Upper lobe of left lung (tissue), 6 donors: ENCODE measurements at regions not wholly inside any gene's neighbourhood (a gene's known extent, or its start where the extent isn't known, plus 50 kb on each side); places are given as distances from the start of the nearest gene placed in this dataset.
A peak's percentile ranks its signal among the peaks of the same experiment; 100 is the strongest.

ENCODE experiments used
- ATAC-seq, 2 donors: fragments of 200-7000 bp; cut with Tn5 transposase; one replicate each; pipeline ENCODE4 v1.9.1; 2022; ENCODE audit warnings: mild to moderate bottlenecking in 2 of 2, moderate library complexity in 2 of 2; ENCODE audit not compliant: low FRiP score in 2 of 2
- DNase-seq, 2 donors: peaks; one replicate each; pipeline ENCODE4 v3.0.0-alpha.2; 2019 to 2020
- H3K27ac ChIP-seq, 4 donors: fragments of 200-600 bp; sonication (generic); one replicate each; pipeline ENCODE4 v1.5.1; 2016 to 2019
- H3K27me3 ChIP-seq, 4 donors: fragments of 200-600 bp; sonication (generic); one replicate each; pipeline ENCODE4 v1.5.1; 2017 to 2019
- H3K36me3 ChIP-seq, 4 donors: fragments of 200-600 bp; sonication (generic); one replicate each; pipeline ENCODE4 v1.5.1; 2016 to 2019
- H3K4me1 ChIP-seq, 4 donors: fragments of 200-600 bp; sonication (generic); one replicate each; pipeline ENCODE4 v1.5.1; 2018 to 2019
- H3K4me3 ChIP-seq, 4 donors: fragments of 200-600 bp; sonication (generic); one replicate each; pipeline ENCODE4 v1.5.1; 2017 to 2019; ENCODE audit warnings: mild to moderate bottlenecking in 2 of 4, moderate library complexity in 1 of 4
- H3K9me3 ChIP-seq, 4 donors: fragments of 200-600 bp; sonication (generic); one replicate each; pipeline ENCODE4 v1.5.1; 2018 to 2019
- EP300 ChIP-seq, 4 donors: sonication (generic); formaldehyde crosslinking; IDR thresholded peaks; one replicate each; pipeline ENCODE4 v1.5.1; 2017; ENCODE audit warnings: antibody characterized with exemption in 4 of 4, control low read depth in 2 of 4
- POLR2A ChIP-seq, 4 donors: fragments of 450-650 bp; IDR thresholded peaks; one replicate each; pipeline ENCODE4 v1.5.1; 2016 to 2017; ENCODE audit warnings: antibody characterized with exemption in 4 of 4, mild to moderate bottlenecking in 2 of 4
- POLR2AphosphoS5 ChIP-seq, 2 donors: sonication (generic); formaldehyde crosslinking; IDR thresholded peaks; one replicate each; pipeline ENCODE4 v1.5.1; 2017; ENCODE audit warnings: antibody characterized with exemption in 2 of 2
- WGBS, 2 donors: methylation state at CpG; one replicate each; pipeline ENCODE4 v1.1.5; 2017 to 2018; 5-methylcytosine and 5-hydroxymethylcytosine counted together
- TF ChIP-seq, protein P1 (sequence below), 6 experiments: fragments of 450-650 bp in 4 of 6; fragments of 200-600 bp in 2 of 6; sonication (generic) in 2 of 6; IDR thresholded peaks; one replicate each; pipeline ENCODE4 v1.5.1; 2016 to 2019; ENCODE audit warnings: antibody characterized with exemption in 6 of 6
- donor health status: DM: no; HTN: no; CAD: no; lungs with moderate emphysema.
- donor health status: DM: no; HTN: yes; CAD: no; lungs with severe emphysema.

- H3K36me3 ChIP-seq = no peaks in the 10 kb centered on the region
- peaks cover 0 to 16% (median 14%) of the 10 kb centered on the region in 4 donors for H3K4me1 ChIP-seq
- DNase-seq = no peak
- no peak overlapping the region for H3K27ac ChIP-seq
- no peak for TF ChIP-seq POLR2A (IDR thresholded peaks at IDR 0.05)
- TF ChIP-seq POLR2AphosphoS5 (IDR thresholded peaks at IDR 0.05) = no peak
- no peak for TF ChIP-seq EP300 (IDR thresholded peaks at IDR 0.05)
- TF ChIP-seq, protein P1, sequence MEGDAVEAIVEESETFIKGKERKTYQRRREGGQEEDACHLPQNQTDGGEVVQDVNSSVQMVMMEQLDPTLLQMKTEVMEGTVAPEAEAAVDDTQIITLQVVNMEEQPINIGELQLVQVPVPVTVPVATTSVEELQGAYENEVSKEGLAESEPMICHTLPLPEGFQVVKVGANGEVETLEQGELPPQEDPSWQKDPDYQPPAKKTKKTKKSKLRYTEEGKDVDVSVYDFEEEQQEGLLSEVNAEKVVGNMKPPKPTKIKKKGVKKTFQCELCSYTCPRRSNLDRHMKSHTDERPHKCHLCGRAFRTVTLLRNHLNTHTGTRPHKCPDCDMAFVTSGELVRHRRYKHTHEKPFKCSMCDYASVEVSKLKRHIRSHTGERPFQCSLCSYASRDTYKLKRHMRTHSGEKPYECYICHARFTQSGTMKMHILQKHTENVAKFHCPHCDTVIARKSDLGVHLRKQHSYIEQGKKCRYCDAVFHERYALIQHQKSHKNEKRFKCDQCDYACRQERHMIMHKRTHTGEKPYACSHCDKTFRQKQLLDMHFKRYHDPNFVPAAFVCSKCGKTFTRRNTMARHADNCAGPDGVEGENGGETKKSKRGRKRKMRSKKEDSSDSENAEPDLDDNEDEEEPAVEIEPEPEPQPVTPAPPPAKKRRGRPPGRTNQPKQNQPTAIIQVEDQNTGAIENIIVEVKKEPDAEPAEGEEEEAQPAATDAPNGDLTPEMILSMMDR (IDR thresholded peaks at IDR 0.05) = no peak
- 82 to 83% methylated on average over 2 of the region's 2 CpGs for WGBS, 2 donors
- no peaks in the 10 kb centered on the region for H3K9me3 ChIP-seq
- no peak overlapping the region for H3K4me3 ChIP-seq
- ATAC-seq = no peak
- no peaks in the 10 kb centered on the region for H3K27me3 ChIP-seq
Observed at GRCh38 chr6:139766796-139767195, 392.3 kb upstream of the CITED2 start.

- Histone ChIP-seq H3K4me3 (no peak overlapping the region), H3K27ac (peak overlapping the region in 2 of 4 donors; percentile 37 to 71), H3K27me3 (no peaks in the 10 kb centered on the region), H3K36me3 (no peaks in the 10 kb centered on the region), H3K9me3 (no peaks in the 10 kb centered on the region), H3K4me1 (peaks cover 0 to 16% (median 14%) of the 10 kb centered on the region in 4 donors)
- TF ChIP-seq, protein P1 (IDR thresholded peaks at IDR 0.05) = no peak
- TF ChIP-seq EP300 (IDR thresholded peaks at IDR 0.05) = peak in 1 of 4 donors; percentile 14
- ATAC-seq (no peak), DNase-seq (no peak)
- 38 to 50% methylated on average over 2 of the region's 2 CpGs for WGBS, 2 donors
Observed at GRCh38 chr6:139765825-139766285, 391.4 kb upstream of the CITED2 start.

DNA sequence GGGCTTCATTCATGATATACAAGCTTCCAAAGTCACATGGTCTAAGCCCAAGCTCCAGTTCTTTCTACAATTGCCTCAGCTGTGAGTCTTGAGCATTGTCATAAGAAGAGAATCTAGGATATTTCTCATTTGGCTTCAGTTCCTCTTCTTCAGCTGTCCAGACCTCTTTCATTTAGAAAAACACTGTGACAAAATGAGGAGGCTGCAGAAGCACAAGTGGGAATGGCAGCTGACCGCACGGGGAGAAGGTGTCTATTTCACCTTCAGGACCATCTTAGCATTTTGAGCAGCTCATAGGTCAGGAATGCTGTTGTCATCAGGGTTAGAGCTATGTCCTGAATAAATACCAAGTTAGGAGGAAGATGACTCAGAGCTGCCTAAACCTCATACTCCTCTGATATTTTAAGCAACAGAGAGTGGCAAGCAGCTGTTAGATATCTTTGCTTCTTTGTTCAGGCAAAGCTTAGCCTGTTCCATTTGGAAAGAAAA, 390.1 kb upstream of the CITED2 start:
- H3K36me3 ChIP-seq = no peaks in the 10 kb centered on the region
- WGBS, 2 donors = 49 to 64% methylated on average over 2 of the region's 2 CpGs
- no peak for DNase-seq
- no peak overlapping the region for H3K4me3 ChIP-seq
- no peaks in the 10 kb centered on the region for H3K27me3 ChIP-seq
- H3K27ac ChIP-seq = peak overlapping the region; percentile 57 to 75 (median 68)
- H3K4me1 ChIP-seq = peaks cover 0 to 18% (median 15%) of the 10 kb centered on the region in 4 donors
- H3K9me3 ChIP-seq = no peaks in the 10 kb centered on the region
- ATAC-seq = peak; percentile 84 to 93
- peak; percentile 51 to 57 for TF ChIP-seq POLR2AphosphoS5 (IDR thresholded peaks at IDR 0.05)
- peak in 1 of 4 donors; percentile 32 for TF ChIP-seq EP300 (IDR thresholded peaks at IDR 0.05)
- peak in 1 of 4 donors; percentile 39 for TF ChIP-seq POLR2A (IDR thresholded peaks at IDR 0.05)
- TF ChIP-seq, protein P1 (IDR thresholded peaks at IDR 0.05) = no peak

- Histone ChIP-seq H3K27ac (peak overlapping the region; percentile 5 to 75 (median 64)), H3K36me3 (no peaks in the 10 kb centered on the region), H3K4me1 (peaks cover 0 to 18% (median 15%) of the 10 kb centered on the region in 4 donors), H3K9me3 (no peaks in the 10 kb centered on the region), H3K4me3 (no peak overlapping the region), H3K27me3 (no peaks in the 10 kb centered on the region)
- peak in 1 of 2 donors; percentile 47 for ATAC-seq
- DNase-seq = no peak
- TF ChIP-seq POLR2AphosphoS5 (IDR thresholded peaks at IDR 0.05) (no peak), EP300 (IDR thresholded peaks at IDR 0.05) (peak in 1 of 4 donors; percentile 46)
- WGBS, 2 donors = 62 to 65% methylated on average over 4 of the region's 4 CpGs
Observed at GRCh38 chr6:139763468-139764210, 389.2 kb upstream of the CITED2 start.

- no peaks in the 10 kb centered on the region for H3K36me3 ChIP-seq
- peak in 1 of 2 donors; percentile 66 for ATAC-seq
- peak overlapping the region in 2 of 4 donors; percentile 33 to 75 for H3K27ac ChIP-seq
- TF ChIP-seq POLR2A (IDR thresholded peaks at IDR 0.05) = no peak
- peak in 3 of 4 donors; percentile 14 to 94 (median 66) for TF ChIP-seq EP300 (IDR thresholded peaks at IDR 0.05)
- TF ChIP-seq, protein P1 (IDR thresholded peaks at IDR 0.05) = no peak
- peak; percentile 47 to 74 for TF ChIP-seq POLR2AphosphoS5 (IDR thresholded peaks at IDR 0.05)
- H3K27me3 ChIP-seq = no peaks in the 10 kb centered on the region
- H3K4me3 ChIP-seq = no peak overlapping the region
- DNase-seq = peak in 1 of 2 donors; percentile 47
- no peaks in the 10 kb centered on the region for H3K9me3 ChIP-seq
- 39 to 47% methylated on average over 4 of the region's 4 CpGs for WGBS, 2 donors
- H3K4me1 ChIP-seq = peaks cover 0 to 18% (median 15%) of the 10 kb centered on the region in 4 donors
Observed at GRCh38 chr6:139762587-139763031, 388.2 kb upstream of the CITED2 start.
